Posterior vena cava (tissue), 2 donors: ENCODE measurements at regions not wholly inside any gene's neighbourhood (a gene's known extent, or its start where the extent isn't known, plus 50 kb on each side); places are given as distances from the start of the nearest gene placed in this dataset.

Experiments
- DNase-seq: peaks from one replicate; pipeline ENCODE4 v3.0.0-alpha.2; 2020; ENCODE audit warnings: low spot score
- intact Hi-C, 2 donors: fragments of 100-400 bp; cut with DNase I; formaldehyde crosslinking; loops; one replicate each; pipeline versions ENCODE4 v1.14.1 to v1.14.2; 2022 to 2023
- donor health status: DM: yes; HTN: yes; CAD: no.
- donor health status: DM: yes; HTN: yes; CAD: no.

DNA sequence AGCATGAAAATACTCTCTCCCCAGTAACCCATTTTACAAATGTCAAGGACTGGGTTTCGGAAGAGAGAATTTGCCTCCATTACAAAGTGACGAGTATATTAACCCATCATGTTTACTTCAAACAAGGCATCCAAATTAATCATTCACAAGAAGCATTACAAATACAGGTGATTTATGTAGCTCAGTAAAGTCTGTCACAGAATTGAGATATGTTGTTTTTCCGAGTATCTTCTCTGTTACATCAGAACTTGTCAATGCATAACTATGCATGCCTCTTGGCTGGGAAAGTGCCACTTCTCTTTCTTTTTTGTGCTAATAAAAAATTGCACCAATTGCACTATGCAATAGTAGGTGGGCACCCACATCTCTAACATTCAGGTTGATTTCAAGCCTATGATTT, 158.2 kb downstream of the AREG start:
- no peak for DNase-seq
- intact Hi-C loops = no loop called here

DNA sequence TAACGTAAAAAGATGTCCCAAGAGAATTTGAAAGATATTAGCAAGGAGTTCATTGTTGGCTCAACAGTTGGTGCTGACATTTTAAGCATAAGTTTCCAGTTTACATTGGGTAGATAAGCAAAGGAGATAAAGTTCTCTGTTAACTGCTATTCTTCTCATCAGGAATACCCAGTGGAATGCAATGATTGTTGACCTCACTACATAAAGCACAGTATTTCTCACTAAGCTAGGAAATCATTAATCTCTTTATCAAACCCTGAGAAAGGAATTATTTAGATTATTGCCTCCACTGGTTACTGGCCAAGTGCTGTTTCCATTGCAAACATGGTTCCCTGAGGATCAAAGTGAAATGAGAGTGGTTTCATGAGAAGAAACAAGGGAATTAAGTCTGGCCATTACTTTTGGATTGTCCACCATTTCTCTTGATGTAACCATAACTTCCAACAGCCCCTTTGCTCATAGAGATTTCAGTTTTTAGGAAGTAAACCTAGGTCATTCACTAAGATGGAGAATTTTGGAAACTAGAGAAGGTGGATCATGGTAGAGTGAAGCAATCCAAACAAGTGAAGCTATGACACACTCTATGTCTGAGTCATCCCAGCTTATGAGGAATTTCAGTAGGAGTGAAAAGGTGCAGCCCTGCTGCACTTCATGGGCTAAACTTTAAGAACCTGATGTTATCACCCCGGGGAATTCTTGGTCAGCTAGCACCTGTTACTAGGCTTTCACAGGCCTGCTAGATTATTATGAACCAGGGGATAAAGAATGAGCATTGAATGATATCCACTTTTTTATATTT, 163.4 kb downstream of the AREG start:
- no peak for DNase-seq
- intact Hi-C loops = no loop called here

DNA sequence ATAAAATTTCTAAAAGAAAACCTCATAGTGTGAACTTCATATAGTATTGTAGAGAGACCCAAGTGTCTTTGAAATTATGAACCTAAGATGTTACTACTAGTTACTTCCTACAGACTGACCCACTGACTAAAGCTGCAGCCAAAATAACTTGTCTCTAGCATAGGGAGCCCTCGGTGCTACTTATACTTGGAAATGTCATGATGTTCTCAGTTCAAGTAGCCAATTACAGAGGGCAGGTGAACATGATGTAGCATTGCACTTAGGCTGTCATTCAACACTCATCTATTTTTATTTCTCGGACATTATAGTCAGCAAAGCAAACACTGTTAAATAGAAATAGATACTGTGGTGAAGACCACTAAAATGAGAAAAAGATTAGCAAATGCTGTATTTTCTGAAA, 165.6 kb downstream of the AREG start:
- intact Hi-C loops = no loop called here
- no peak for DNase-seq

DNA sequence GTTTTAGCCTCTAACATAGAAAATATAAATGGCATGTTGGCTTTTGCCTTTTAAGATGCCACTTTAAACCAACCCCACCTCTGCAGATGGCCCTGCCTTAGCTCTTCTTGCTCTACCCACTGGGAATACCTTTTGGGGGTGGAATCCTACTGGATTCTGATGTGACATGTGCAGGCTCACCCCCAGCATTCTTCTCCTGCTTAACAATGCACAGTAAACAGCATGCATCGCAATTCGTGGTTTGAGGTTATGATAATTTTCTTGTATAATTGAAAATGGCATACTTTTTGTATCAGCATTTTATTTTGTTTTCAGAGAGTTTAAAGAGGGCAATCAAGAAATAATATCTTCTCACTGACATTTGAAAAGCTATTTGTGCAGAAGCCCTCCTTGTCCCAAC, 167.9 kb downstream of the AREG start:
- intact Hi-C loops = no loop called here
- no peak for DNase-seq

DNA sequence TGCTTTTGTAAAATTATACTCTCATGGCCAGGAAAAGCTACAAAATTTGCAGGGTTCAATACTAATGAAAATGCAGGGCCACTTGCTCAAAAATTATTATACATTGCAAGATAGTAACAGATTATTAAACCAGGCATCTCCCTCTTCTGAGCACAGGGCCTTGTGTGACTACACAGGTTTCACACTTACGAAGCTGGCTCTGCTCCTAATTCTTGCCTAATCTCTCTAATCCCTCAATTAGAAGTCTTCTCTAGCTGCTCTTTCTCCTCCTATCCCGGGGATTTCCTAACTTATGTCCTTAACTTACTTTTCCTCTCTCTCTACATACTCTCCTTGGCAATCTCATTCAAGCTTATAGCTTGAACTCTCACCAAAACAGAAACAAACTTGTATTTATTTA, 168.3 kb downstream of the AREG start:
- intact Hi-C loops = no loop called here
- DNase-seq = no peak

DNA sequence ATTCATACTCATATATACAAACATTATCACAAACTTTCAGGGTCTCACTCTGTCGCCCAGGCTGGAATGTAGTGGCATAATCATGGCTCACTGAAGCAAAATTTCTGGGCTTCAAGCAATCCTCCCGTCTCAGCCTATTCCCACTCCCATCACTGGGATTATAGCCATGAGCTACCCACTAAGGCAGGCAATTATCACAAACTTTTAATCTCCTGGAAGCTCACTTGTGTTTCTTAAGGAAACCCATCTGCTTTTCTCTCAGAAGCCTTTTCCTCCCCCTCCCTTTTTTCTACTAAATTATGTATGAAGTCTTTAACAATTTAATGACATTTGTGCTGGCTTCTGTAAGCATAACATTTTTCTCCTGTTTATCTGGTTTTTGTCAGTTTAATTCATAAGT, 170.5 kb downstream of the AREG start:
- intact Hi-C loops = no loop called here
- DNase-seq = no peak

DNA sequence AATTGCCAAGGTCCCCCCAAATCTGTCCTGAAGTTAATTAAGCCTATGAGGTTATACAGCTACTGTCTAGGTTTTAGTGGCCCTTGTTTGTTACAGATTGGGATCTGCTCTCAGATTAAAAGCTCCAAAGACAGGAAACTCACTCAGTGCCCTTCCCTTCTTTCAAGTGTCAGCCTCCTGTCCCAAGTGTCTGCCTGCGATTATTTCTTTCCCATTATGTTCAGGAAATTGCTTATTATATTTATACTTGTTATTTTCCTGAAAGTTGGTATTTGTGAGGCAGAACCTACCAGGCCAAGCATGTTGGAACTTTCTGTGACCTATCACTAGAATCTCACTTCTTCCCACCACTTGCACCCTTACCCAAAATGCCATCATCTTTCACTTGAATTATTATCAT, 173.2 kb downstream of the AREG start:
- no peak for DNase-seq
- intact Hi-C loops = no loop called here

DNA sequence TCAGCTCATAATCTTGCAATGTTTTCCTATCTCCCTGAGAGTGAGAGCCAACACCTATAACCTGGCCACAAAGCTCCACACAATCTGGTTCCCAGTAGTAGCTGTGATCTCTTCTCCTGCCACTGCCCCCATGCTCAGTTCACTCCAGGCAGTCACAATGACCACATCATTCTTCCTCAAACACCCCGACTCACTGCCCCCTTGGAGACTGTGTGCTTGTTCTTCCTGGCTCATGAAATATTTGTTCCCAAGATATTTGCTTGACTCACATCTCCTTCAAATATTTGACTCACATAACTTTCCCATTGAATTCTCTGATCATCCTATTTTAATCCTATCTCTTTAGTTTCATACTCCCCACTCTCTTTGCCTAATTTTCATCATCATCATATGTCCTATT, 173.7 kb downstream of the AREG start:
- DNase-seq = no peak
- intact Hi-C loops = no loop called here

DNA sequence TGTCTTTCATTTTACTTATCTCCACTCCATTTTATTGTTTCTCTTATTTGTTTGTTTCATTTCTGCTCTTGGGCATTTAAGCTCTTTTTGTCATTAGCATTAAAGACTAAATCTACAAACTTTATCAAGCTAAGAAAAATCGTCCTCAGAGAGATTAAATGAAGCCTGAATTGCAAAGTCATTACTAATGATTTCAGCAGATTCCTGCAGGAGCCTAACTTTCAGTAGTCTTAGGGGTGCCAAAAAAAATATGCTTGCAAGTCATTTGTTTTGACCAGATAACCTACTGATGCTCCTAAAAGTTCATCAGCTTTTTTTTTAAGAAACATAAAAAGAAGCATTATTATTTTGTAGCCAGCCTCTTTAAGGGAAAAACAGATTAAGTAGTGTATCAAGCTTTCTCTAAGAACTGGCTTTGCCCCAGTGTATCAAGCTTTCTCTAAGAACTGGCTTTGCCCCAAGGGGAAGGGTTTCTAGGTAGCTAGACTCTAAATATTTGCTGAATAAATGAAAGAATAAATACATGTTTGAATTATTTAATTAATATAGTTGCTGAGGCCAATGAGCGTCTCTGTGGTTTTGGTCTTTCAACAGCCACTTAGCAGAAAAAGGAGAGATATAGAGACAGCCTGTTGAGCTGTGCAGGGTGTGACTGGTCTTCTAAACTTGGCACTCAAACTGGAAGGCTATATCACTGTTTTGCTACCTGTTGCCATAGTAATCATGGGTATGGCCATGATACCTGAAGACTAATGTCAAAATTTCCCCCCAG, 174.2 kb downstream of the BTC start:
- intact Hi-C loops = no loop called here
- no peak for DNase-seq

DNA sequence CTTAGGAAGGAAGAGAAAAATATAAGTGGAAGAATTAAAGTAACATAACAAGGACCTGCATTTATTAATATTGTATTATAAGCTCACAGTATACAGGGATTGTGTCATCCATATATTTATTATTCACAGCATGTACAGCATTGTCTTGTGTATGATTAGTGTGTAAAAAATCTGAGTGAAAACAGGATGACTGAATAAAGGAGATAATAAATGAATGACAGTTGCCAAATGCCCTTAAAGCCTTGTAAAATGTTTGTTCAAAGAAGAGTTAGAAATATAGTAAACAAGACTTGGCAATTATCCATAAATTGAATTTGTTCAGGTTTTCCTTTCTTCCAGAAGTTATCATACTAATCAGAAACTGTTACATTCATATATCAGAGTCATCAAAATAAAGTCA, 172.7 kb downstream of the BTC start:
- intact Hi-C loops = no loop called here
- no peak for DNase-seq

DNA sequence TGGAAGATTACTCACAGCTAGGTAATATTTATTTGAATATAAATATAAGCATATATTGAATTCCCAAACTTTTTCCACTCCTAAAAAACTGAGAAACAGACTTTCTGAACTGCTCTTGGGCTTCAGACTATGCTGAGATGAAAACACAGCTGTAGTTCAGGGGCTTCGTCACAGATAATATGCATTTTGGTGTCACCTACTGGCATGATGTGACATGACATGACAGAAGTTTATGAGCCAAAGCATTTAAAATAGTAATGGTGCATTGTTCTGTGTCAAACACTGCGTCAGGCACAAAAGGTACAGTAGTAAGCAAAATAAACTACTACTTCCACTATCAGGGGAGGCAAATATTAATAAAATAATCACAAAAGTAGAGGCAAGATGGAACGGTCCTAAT, 171.3 kb downstream of the BTC start:
- DNase-seq = no peak
- intact Hi-C loops = no loop called here

DNA sequence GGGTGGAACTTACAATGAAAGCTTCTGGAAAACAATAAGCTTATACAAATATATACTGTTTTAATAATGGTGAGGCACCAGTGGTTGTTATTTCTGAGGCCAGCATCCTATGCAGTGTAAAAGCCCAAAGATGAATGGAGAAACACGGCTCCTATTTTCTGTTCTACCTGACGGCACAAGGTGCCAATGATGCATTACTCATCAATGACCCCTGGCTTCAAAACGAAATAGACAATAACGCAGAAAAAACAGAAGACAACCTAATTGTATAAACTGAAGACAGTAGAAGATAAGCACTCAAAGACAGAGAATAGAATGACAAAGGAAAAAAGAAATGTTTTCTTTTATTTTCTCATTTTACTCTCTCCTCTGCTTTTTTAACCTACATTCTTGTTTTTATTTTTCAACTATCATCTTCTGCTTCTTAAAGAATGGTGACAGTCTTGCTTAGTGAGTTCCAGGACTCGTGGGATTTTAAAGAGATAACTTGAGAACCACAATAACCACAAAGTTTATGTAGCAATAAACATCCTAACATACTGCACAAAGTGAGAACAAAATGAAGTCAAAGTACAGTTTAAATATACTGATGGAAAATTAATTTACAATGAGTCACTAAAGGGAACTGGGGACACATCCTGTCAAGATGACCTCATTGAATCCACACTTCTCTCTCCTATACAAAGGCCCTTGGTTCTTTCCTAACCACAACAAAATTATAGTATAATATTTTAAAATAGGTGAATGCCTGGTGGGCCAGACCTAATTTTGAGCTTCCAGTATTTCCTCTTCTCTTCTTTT, 169.8 kb downstream of the BTC start:
- intact Hi-C loops = no loop called here
- DNase-seq = no peak

DNA sequence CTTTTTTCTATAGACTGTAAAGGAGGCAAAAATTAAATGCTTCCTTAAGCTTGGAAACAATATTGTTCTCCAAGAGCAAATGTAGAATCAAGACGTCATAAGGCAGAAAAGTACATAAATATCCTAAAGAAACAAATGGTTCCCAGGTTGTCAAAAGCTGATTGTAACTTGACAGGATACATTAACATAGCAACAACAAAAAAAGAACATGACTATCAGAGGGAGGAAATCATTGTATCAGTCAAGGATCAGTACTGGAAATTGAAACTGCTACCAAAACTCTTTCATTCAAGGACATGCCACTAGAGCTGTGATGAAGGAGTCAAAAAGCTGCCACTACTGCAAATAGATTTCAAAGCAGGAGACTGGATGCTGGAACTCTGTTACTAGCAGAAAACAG, 168.3 kb downstream of the BTC start:
- intact Hi-C loops = no loop called here
- no peak for DNase-seq

DNA sequence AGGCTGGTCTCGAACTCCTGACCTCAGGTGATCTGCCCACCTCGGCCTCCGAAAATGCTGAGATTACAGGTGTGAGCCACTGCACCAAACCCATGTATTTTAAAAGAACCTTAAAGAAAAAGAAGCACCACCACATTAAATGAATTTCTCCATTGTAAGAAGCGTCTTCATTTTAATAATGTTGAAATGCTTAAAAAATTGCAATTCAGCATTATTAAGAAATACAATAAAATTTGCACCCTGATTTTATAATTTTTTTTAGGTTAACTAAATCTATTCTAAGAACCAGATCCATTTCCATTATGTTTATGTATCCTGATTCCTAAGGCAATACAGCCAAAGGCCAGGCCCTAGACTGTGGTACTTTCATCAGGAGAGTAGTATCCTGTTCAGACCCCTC, 167.2 kb downstream of the BTC start:
- no peak for DNase-seq
- intact Hi-C loops = no loop called here

DNA sequence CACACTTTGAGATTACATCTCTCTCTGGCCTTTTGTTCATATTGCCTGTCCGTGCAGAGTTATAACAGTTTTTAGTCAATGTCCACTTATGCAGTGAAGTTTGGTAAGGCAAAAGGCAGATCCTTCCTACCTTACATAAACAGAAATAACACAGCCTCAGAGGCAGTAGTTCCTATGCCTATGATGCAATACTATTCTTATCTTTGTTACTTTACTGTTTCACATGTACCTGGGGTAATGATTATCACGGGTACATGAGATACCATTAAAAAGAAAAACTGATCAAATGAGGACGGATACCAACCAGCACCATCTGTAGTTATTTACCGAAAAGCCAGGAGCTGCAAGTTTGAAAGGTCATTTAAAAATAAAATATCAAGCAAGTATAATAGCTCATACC, 166.8 kb downstream of the BTC start:
- intact Hi-C loops = no loop called here
- no peak for DNase-seq

DNA sequence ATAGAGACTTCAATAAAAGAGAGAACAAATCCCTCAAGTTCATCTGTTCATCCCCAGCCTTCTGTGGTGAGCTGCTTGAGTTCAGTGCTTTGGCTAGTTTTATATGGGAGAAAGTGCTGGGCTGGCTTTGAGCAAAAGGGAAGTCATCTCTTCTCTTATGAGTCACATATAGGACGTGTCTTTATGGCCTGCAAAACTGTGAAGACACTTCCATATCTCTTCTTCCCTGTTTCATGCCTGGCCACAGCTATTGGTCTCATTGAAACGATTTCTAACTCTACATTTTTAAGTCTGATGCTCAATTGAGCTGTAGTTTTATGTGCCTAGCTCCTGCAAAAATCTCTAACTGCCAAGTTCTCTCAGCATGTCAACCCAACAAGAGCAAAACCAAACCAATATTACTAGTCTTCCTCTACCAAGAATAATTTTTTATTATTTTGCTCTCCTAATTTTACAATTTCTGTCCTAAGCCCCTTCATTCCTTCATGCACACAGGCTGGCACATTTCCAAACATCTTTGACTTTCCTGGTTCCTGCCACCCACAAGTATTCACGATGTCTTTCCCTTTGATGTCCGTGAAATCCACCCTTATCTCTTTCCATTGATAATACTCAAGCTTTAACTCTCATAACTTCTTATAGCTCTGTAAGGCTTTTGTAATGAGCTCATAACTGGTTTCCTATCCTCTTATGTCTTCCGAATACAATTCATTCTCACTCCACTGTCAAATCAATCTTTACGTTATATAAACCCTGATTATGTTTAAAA, 165.3 kb downstream of the BTC start:
- intact Hi-C loops = no loop called here
- no peak for DNase-seq

DNA sequence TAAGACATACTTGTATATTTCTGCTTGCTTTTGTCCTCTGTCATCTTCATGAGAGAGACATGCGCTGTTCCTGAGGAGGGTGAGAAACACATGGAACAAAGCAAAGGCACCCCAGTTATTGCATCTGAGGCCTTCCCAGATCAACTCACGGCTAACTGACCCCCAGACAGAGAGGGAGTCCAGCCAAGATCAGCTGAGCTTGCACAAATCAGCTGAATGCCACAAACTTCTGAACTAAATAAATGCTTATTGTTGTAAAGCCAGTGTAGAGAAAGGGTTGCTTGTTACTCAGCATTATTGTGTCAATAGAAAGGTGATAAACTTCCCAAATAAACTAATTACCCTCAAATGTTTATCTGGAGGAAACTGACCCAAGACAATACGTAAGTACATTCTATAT, 163.8 kb downstream of the BTC start:
- intact Hi-C loops = no loop called here

DNA sequence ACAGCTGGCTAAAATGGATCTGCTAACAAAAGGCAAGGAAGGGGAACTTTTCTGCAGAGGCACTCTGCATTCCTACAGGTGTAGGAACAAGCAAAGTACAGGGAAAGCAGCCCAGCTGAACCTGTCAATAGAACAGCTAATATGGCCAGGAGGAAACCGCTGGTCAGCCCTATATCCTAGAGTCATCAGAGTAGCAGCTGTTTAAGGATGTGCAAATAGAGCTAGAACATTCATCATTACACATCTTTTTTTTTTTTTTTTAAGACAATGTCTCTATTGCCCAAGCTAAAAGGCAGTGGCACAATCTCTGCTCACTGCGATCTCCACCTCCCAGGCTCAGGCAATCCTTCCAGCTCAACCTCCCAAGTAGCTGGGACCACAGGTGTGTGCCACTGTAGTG, 163.0 kb downstream of the BTC start:
- no peak for DNase-seq
- intact Hi-C loops = no loop called here

More for the DNA sequence above, 163.8 kb downstream of the BTC start:
- DNase-seq = no peak

DNA sequence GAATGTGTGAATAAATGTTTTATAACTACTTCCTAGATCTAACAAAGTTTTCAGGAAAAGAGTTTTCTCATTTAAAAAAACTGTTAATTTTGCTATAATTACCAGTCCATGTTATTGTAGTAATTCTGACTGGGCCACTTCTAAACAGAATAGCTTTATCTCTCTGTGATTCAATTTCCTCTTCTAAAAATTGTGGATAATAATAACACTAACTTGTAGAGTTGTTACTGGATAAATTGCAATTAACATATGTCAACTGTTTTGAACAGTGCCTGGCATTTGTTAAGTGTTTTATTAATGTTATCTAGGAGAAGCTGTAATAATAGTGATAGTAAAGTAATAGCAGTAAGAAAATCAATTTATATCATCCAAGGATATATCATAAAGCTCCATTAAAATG, 162.3 kb downstream of the BTC start:
- no peak for DNase-seq
- intact Hi-C loops = no loop called here

DNA sequence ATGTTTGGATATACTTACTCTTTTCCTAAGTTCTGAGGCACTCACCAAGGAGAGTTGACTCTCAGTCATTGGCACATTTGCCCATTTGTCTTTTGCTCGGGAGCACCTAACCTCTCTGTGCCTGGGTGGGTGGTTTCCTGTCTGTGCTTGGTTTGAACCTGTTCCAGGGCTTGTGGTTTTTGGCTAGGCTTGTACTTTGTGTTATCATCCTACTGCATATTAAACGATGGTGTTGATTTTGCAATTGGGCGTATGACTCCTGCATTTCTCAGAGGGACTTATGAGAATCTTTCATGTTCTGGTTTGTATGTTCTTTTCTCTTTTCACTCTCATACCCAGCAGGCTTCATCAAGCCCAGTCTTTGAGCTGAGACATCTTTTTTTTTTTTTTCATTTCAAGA, 161.7 kb downstream of the BTC start:
- DNase-seq = peak; percentile 71

More for the DNA sequence above, 161.7 kb downstream of the BTC start:
- intact Hi-C loops = no loop called here
